HEK293T (cell line): ENCODE measurements at regions not wholly inside any gene's neighbourhood (a gene's known extent, or its start where the extent isn't known, plus 50 kb on each side); places are given as distances from the start of the nearest gene placed in this dataset.

ENCODE experiments used
- CTCF ChIA-PET: fragments of 350-600 bp; formaldehyde crosslinking; extraction: SDS; loops from one replicate; lab custom pipeline; 2021; ENCODE audit warnings: antibody characterized with exemption, inconsistent platforms; lab: Yijun Ruan, JAX
- POLR2A ChIA-PET: fragments of 350-600 bp; formaldehyde crosslinking; extraction: SDS; loops from one replicate; lab custom pipeline; 2020; ENCODE audit warnings: antibody characterized with exemption, inconsistent platforms; lab: Yijun Ruan, JAX
- DNase-seq: peaks from one replicate; pipeline ENCODE4 v3.0.0; 2012; ENCODE audit warnings: mixed read lengths; ENCODE audit errors: extremely low spot score
- BHLHE40 ChIP-seq: fragments of 450-650 bp; IDR thresholded peaks from 2 replicates; pipeline ENCODE4 v1.6.1; 2016; ENCODE audit warnings: mild to moderate bottlenecking, moderate library complexity, borderline replicate concordance
- CTBP1 ChIP-seq: fragments of 450-650 bp; IDR thresholded peaks from 2 replicates; pipeline ENCODE4 v1.6.1; 2016; ENCODE audit warnings: borderline replicate concordance
- FOXM1 ChIP-seq: fragments of 450-650 bp; IDR thresholded peaks from 2 replicates; pipeline ENCODE4 v1.6.1; 2017; ENCODE audit warnings: mild to moderate bottlenecking, borderline replicate concordance
- HDGF ChIP-seq: fragments of 450-650 bp; IDR thresholded peaks from 2 replicates; pipeline ENCODE4 v1.6.1; 2017; ENCODE audit warnings: antibody characterized with exemption, borderline replicate concordance
- LEF1 ChIP-seq: fragments of 450-650 bp; IDR thresholded peaks from 2 replicates; pipeline ENCODE4 v1.6.1; 2017; ENCODE audit warnings: mild to moderate bottlenecking, borderline replicate concordance
- PKNOX1 ChIP-seq: fragments of 450-650 bp; IDR thresholded peaks from 2 replicates; pipeline ENCODE4 v1.6.1; 2016
- SP1 ChIP-seq: fragments of 450-650 bp; IDR thresholded peaks from 2 replicates; pipeline ENCODE4 v1.6.1; 2017
- TARDBP ChIP-seq: fragments of 450-650 bp; IDR thresholded peaks from 2 replicates; pipeline ENCODE4 v1.6.1; 2016

- ChIA-PET POLR2A (no interaction called here), CTCF (interaction anchor here (2.1 kb wide), 1 partner anchor 29 kb away, joined by 5 read pairs; no protein-coding TSS in a partner anchor)
- no peak for DNase-seq
- TF ChIP-seq FOXM1 = no peak
- TF ChIP-seq PKNOX1 = no peak
- TF ChIP-seq CTBP1 = no peak
- TF ChIP-seq SP1 = no peak
- no peak for TF ChIP-seq BHLHE40
- TF ChIP-seq HDGF = no peak
- TF ChIP-seq TARDBP = no peak
- no peak for TF ChIP-seq LEF1
Measured at GRCh38 chr4:164701665-164702064, 52.3 kb upstream of the SMIM31 start.
